WTC11 (cell line): ENCODE measurements at regions not wholly inside any gene's neighbourhood (a gene's known extent, or its start where the extent isn't known, plus 50 kb on each side); places are given as distances from the start of the nearest gene placed in this dataset.

Experiments
- ATAC-seq: fragments of 200-7000 bp; cut with Tn5 transposase; 2 replicates; pipeline ENCODE4 v1.10.0; 2021; ENCODE audit warnings: mild to moderate bottlenecking, moderate library complexity
- CTCF ChIA-PET: fragments of 300-600 bp; sonication (Branson Sonifier 250); formaldehyde crosslinking; loops from one replicate; lab custom pipeline; 2021; ENCODE audit warnings: antibody characterized with exemption; lab: Charles Lee
- POLR2A ChIA-PET: fragments of 350-600 bp; sonication (Branson Sonifier 250); formaldehyde crosslinking; loops from one replicate; lab custom pipeline; 2021; ENCODE audit warnings: antibody characterized with exemption; lab: Charles Lee
- DNase-seq: peaks from one replicate; pipeline ENCODE4 v3.0.0; 2021; ENCODE audit warnings: low spot score
- H3K27ac Mint-ChIP-seq: 2 replicates; pipeline ENCODE4 v1.8.0; 2021; ENCODE audit warnings: mixed read lengths
- H3K27me3 Mint-ChIP-seq: 2 replicates; pipeline ENCODE4 v1.8.0; 2021; ENCODE audit warnings: low read depth, mild to moderate bottlenecking, moderate library complexity, mixed read lengths
- H3K36me3 Mint-ChIP-seq: 2 replicates; pipeline ENCODE4 v1.8.0; 2021; ENCODE audit warnings: mixed read lengths
- H3K4me1 Mint-ChIP-seq: 2 replicates; pipeline ENCODE4 v1.8.0; 2022; ENCODE audit warnings: mixed read lengths
- H3K4me3 Mint-ChIP-seq: 2 replicates; pipeline ENCODE4 v1.8.0; 2021; ENCODE audit warnings: mild to moderate bottlenecking, moderate library complexity, mixed read lengths
- H3K9me3 Mint-ChIP-seq: 2 replicates; pipeline ENCODE4 v1.8.0; 2021; ENCODE audit warnings: mixed read lengths
- EMX1 ChIP-seq: fragments of 250-450 bp; sonication (Bioruptor Pico); IDR thresholded peaks from 2 replicates; pipeline ENCODE4 v1.8.0; 2021; ENCODE audit warnings: mild to moderate bottlenecking
- ETV6 ChIP-seq: sonication (generic); formaldehyde crosslinking; IDR thresholded peaks from 2 replicates; pipeline ENCODE4 v1.8.1; 2022; ENCODE audit warnings: mild to moderate bottlenecking, missing genetic modification reagents
- FOXK1 ChIP-seq: sonication (generic); formaldehyde crosslinking; IDR thresholded peaks from 2 replicates; pipeline ENCODE4 v1.8.0; 2022; ENCODE audit warnings: mild to moderate bottlenecking, moderate library complexity, missing genetic modification reagents
- FOXP1 ChIP-seq: sonication (generic); formaldehyde crosslinking; IDR thresholded peaks from 2 replicates; pipeline ENCODE4 v1.8.0; 2022; ENCODE audit warnings: missing genetic modification reagents, mild to moderate bottlenecking, moderate library complexity, borderline replicate concordance
- HMGA2 ChIP-seq: fragments of 250-450 bp; sonication (Bioruptor Pico); IDR thresholded peaks from 2 replicates; pipeline ENCODE4 v1.4.0; 2021; ENCODE audit warnings: mild to moderate bottlenecking, moderate library complexity
- IRF2 ChIP-seq: sonication (generic); formaldehyde crosslinking; IDR thresholded peaks from 2 replicates; pipeline ENCODE4 v1.8.0; 2022; ENCODE audit warnings: low read depth, missing genetic modification reagents, borderline replicate concordance
- JAZF1 ChIP-seq: fragments of 250-450 bp; sonication (Bioruptor Pico); IDR thresholded peaks from 2 replicates; pipeline ENCODE4 v1.9.0; 2021; ENCODE audit warnings: moderate library complexity, mild to moderate bottlenecking, inconsistent platforms
- JUN ChIP-seq: sonication (generic); formaldehyde crosslinking; IDR thresholded peaks from 2 replicates; pipeline ENCODE4 v1.8.0; 2023; ENCODE audit warnings: mild to moderate bottlenecking, missing genetic modification reagents
- NFATC4 ChIP-seq: fragments of 250-450 bp; sonication (Bioruptor Pico); IDR thresholded peaks from 2 replicates; pipeline ENCODE4 v1.9.0; 2021; ENCODE audit warnings: mild to moderate bottlenecking
- NFYB ChIP-seq: sonication (generic); formaldehyde crosslinking; conservative IDR thresholded peaks from 2 replicates; pipeline ENCODE4 v1.8.0; 2022; ENCODE audit warnings: low read depth, missing genetic modification reagents
- PRRX2 ChIP-seq: fragments of 250-450 bp; sonication (Bioruptor Pico); IDR thresholded peaks from 2 replicates; pipeline ENCODE4 v1.8.0; 2021; ENCODE audit warnings: mild to moderate bottlenecking
- RELA ChIP-seq: sonication (generic); formaldehyde crosslinking; IDR thresholded peaks from 2 replicates; pipeline ENCODE4 v1.8.1; 2022; ENCODE audit warnings: missing genetic modification reagents, mild to moderate bottlenecking, borderline replicate concordance
- SOX15 ChIP-seq: fragments of 250-450 bp; sonication (Bioruptor Pico); IDR thresholded peaks from 2 replicates; pipeline ENCODE4 v1.9.0; 2021; ENCODE audit warnings: mild to moderate bottlenecking
- SP1 ChIP-seq: sonication (generic); formaldehyde crosslinking; conservative IDR thresholded peaks from 2 replicates; pipeline ENCODE4 v1.8.1; 2022; ENCODE audit warnings: missing genetic modification reagents
- ZBTB21 ChIP-seq: sonication (generic); formaldehyde crosslinking; IDR thresholded peaks from 2 replicates; pipeline ENCODE4 v1.8.1; 2023; ENCODE audit warnings: mild to moderate bottlenecking, missing genetic modification reagents, borderline replicate concordance
- ZNF121 ChIP-seq: sonication (generic); formaldehyde crosslinking; IDR thresholded peaks from 2 replicates; pipeline ENCODE4 v1.8.0; 2023; ENCODE audit warnings: missing genetic modification reagents
- ZNF138 ChIP-seq: sonication (generic); formaldehyde crosslinking; conservative IDR thresholded peaks from 2 replicates; pipeline ENCODE4 v1.8.1; 2022; ENCODE audit warnings: mild to moderate bottlenecking, moderate library complexity, missing genetic modification reagents
- ZNF317 ChIP-seq: sonication (generic); formaldehyde crosslinking; IDR thresholded peaks from 2 replicates; pipeline ENCODE4 v1.8.1; 2023; ENCODE audit warnings: low read depth, mild to moderate bottlenecking, moderate library complexity, missing genetic modification reagents, borderline replicate concordance
- ZNF396 ChIP-seq: fragments of 250-450 bp; sonication (Bioruptor Pico); IDR thresholded peaks from 2 replicates; pipeline ENCODE4 v1.8.0; 2021; ENCODE audit warnings: mild to moderate bottlenecking, moderate library complexity, borderline replicate concordance
- ZNF416 ChIP-seq: fragments of 250-450 bp; sonication (Bioruptor Pico); IDR thresholded peaks from 2 replicates; pipeline ENCODE4 v1.9.0; 2021; ENCODE audit warnings: mild to moderate bottlenecking, inconsistent platforms
- ZNF671 ChIP-seq: fragments of 250-450 bp; sonication (Bioruptor Pico); IDR thresholded peaks from 2 replicates; pipeline ENCODE4 v1.8.0; 2021; ENCODE audit warnings: mild to moderate bottlenecking
- TF ChIP-seq, protein P1 (sequence below): fragments of 250-450 bp; sonication (Bioruptor Pico); IDR thresholded peaks from 2 replicates; pipeline ENCODE4 v1.8.0; 2021; ENCODE audit warnings: mild to moderate bottlenecking
- TF ChIP-seq, protein P2 (sequence below): sonication (generic); formaldehyde crosslinking; IDR thresholded peaks from 2 replicates; pipeline ENCODE4 v1.8.0; 2023; ENCODE audit warnings: mild to moderate bottlenecking, missing genetic modification reagents
- TF ChIP-seq, protein P3 (sequence below): sonication (generic); formaldehyde crosslinking; conservative IDR thresholded peaks from 2 replicates; pipeline ENCODE4 v1.8.1; 2022; ENCODE audit warnings: mild to moderate bottlenecking, missing genetic modification reagents

DNA sequence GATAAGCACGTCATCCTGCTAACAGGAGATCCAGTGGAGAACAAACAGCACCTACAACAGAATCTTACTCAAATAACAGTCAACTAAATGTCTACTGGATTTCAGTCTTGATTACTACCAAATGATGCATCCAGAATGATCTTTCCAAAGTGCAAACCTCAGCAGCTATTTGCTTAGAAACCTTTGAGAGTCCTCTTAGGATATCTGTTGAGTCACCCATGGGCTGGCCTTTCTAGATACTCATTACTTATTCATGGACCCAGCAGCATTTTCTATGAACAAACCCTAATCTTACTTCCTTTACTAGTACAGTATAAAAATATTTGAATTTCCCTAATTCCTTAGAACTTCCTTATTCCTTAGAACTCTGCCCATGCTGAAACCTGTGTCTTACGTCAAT is 118.5 kb upstream of the PABPC4L start:
- ATAC-seq (no peak), DNase-seq (no peak)
- no peak overlapping the region for H3K27ac Mint-ChIP-seq
- POLR2A ChIA-PET = no interaction called here
- no peaks in the 10 kb centered on the region for H3K4me1 Mint-ChIP-seq
- H3K4me3 Mint-ChIP-seq = no peak overlapping the region
- H3K27me3 Mint-ChIP-seq = no peaks in the 10 kb centered on the region
- CTCF ChIA-PET = no interaction called here
- H3K9me3 Mint-ChIP-seq = peaks cover 9% of the 10 kb centered on the region
- no peak for TF ChIP-seq HMGA2 (CRISPR knock-in tag)
- TF ChIP-seq, protein P1, sequence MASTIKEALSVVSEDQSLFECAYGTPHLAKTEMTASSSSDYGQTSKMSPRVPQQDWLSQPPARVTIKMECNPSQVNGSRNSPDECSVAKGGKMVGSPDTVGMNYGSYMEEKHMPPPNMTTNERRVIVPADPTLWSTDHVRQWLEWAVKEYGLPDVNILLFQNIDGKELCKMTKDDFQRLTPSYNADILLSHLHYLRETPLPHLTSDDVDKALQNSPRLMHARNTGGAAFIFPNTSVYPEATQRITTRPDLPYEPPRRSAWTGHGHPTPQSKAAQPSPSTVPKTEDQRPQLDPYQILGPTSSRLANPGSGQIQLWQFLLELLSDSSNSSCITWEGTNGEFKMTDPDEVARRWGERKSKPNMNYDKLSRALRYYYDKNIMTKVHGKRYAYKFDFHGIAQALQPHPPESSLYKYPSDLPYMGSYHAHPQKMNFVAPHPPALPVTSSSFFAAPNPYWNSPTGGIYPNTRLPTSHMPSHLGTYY (CRISPR knock-in tag) = no peak
- no peak for TF ChIP-seq ETV6 (CRISPR knock-in tag)
- no peak for TF ChIP-seq ZNF396 (CRISPR knock-in tag)
- TF ChIP-seq NFATC4 (CRISPR knock-in tag) = no peak
- TF ChIP-seq EMX1 (CRISPR knock-in tag) = no peak
- TF ChIP-seq RELA (CRISPR knock-in tag) = no peak
- no peak for TF ChIP-seq ZNF671 (CRISPR knock-in tag)
- TF ChIP-seq JUN = no peak
- TF ChIP-seq IRF2 (CRISPR knock-in tag) = no peak
- no peak for TF ChIP-seq ZBTB21 (CRISPR knock-in tag)
- H3K36me3 Mint-ChIP-seq = peaks cover 3% of the 10 kb centered on the region

DNA sequence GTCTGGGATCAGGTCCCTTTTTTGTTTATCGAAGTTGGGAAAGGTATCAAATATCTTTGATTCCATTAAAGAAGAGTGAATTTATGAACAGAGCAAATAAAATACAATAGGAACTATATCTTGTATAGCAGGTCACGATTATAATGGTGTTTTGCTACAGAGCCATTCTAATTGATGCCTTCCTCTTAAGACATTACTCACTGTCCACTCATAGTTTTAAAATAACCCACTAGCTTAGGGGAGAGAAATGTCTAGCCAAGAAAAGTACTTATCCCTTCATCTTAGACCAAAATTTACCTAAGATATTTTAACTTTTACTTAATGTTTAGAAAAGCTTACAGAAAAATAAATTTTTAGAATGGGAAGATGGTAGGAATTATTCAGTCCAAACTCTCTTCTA is 112.0 kb upstream of the PABPC4L start:
- no peak overlapping the region for H3K4me3 Mint-ChIP-seq
- TF ChIP-seq FOXP1 (CRISPR knock-in tag) = no peak
- TF ChIP-seq ZNF138 = no peak
- TF ChIP-seq ZNF416 (CRISPR knock-in tag) = no peak
- TF ChIP-seq FOXK1 = no peak
- TF ChIP-seq ZNF317 (CRISPR knock-in tag) = no peak
- H3K4me1 Mint-ChIP-seq = no peaks in the 10 kb centered on the region
- POLR2A ChIA-PET = no interaction called here
- no peaks in the 10 kb centered on the region for H3K27me3 Mint-ChIP-seq
- H3K36me3 Mint-ChIP-seq = no peaks in the 10 kb centered on the region
- no peak for DNase-seq
- CTCF ChIA-PET = interaction anchor here (0.6 kb wide), 1 partner anchor 11 kb away, joined by 3 read pairs; no protein-coding TSS in a partner anchor
- no peak overlapping the region for H3K27ac Mint-ChIP-seq
- H3K9me3 Mint-ChIP-seq = no peaks in the 10 kb centered on the region
- no peak for ATAC-seq

DNA sequence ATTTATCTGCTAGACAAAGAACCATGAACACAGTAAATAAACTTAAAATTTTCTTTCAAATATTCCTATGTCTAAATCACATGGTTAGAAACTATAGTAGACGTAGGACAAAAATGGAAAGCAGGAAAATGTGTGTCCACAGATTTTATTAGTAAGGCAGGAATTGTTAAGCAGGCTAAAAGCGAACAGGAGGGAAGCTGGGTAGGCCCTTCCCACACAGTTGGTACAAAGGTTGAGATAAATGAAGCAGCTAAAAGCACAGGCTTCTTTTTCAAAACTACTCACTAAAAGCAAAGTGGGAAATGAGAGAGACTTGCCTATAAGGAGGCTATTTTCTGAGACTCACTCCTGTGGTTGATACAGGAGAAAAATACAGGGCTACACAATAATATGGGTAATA is 108.1 kb upstream of the PABPC4L start:
- Mint-ChIP-seq H3K4me1 (no peaks in the 10 kb centered on the region), H3K9me3 (no peaks in the 10 kb centered on the region), H3K36me3 (no peaks in the 10 kb centered on the region), H3K27ac (no peak overlapping the region), H3K4me3 (no peak overlapping the region), H3K27me3 (no peaks in the 10 kb centered on the region)
- CTCF ChIA-PET = no interaction called here
- TF ChIP-seq JAZF1 (CRISPR knock-in tag) = no peak
- TF ChIP-seq, protein P2, sequence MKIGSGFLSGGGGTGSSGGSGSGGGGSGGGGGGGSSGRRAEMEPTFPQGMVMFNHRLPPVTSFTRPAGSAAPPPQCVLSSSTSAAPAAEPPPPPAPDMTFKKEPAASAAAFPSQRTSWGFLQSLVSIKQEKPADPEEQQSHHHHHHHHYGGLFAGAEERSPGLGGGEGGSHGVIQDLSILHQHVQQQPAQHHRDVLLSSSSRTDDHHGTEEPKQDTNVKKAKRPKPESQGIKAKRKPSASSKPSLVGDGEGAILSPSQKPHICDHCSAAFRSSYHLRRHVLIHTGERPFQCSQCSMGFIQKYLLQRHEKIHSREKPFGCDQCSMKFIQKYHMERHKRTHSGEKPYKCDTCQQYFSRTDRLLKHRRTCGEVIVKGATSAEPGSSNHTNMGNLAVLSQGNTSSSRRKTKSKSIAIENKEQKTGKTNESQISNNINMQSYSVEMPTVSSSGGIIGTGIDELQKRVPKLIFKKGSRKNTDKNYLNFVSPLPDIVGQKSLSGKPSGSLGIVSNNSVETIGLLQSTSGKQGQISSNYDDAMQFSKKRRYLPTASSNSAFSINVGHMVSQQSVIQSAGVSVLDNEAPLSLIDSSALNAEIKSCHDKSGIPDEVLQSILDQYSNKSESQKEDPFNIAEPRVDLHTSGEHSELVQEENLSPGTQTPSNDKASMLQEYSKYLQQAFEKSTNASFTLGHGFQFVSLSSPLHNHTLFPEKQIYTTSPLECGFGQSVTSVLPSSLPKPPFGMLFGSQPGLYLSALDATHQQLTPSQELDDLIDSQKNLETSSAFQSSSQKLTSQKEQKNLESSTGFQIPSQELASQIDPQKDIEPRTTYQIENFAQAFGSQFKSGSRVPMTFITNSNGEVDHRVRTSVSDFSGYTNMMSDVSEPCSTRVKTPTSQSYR (CRISPR knock-in tag) = no peak
- no peak for TF ChIP-seq ZNF121
- TF ChIP-seq, protein P3, sequence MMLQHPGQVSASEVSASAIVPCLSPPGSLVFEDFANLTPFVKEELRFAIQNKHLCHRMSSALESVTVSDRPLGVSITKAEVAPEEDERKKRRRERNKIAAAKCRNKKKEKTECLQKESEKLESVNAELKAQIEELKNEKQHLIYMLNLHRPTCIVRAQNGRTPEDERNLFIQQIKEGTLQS = no peak
- TF ChIP-seq NFYB (CRISPR knock-in tag) = no peak
- no peak for TF ChIP-seq SOX15 (CRISPR knock-in tag)
- TF ChIP-seq PRRX2 (CRISPR knock-in tag) = no peak
- no peak for TF ChIP-seq SP1 (CRISPR knock-in tag)
- ATAC-seq (no peak), DNase-seq (no peak)
- POLR2A ChIA-PET = no interaction called here
